K562 (cell line): ENCODE measurements at regions not wholly inside any gene's neighbourhood (a gene's known extent, or its start where the extent isn't known, plus 50 kb on each side); places are given as distances from the start of the nearest gene placed in this dataset.

Source experiments
- CREBBP ChIP-seq: IDR thresholded peaks from one replicate; pipeline ENCODE4 v1.6.1; 2012; ENCODE audit warnings: low read depth, mild to moderate bottlenecking, control low read depth, inconsistent platforms, low read length
- ELK1 ChIP-seq: sonication (generic); formaldehyde crosslinking; IDR thresholded peaks from 2 replicates; pipeline ENCODE4 v1.8.1; 2022; ENCODE audit warnings: missing genetic modification reagents
- MED1 ChIP-seq: sonication (generic); formaldehyde crosslinking; IDR thresholded peaks from 2 replicates; pipeline ENCODE4 v1.8.1; 2023; ENCODE audit warnings: missing genetic modification reagents, borderline replicate concordance
- POLR2A ChIP-seq: fragments of 450-650 bp; conservative IDR thresholded peaks from 2 replicates; pipeline ENCODE4 v1.6.1; 2016
- RFX5 ChIP-seq: IDR thresholded peaks from 2 replicates; pipeline ENCODE4 v1.6.1; 2011; ENCODE audit warnings: low read depth, mild to moderate bottlenecking, improper control_type of control experiment, low read length
- SNRNP70 ChIP-seq: fragments of 200-400 bp; formaldehyde crosslinking; optimal IDR thresholded peaks from 2 replicates; pipeline ENCODE3; 2017; ENCODE audit warnings: low read depth, low read length
- STAT5B ChIP-seq: fragments of 250-450 bp; sonication (Bioruptor Pico); IDR thresholded peaks from 2 replicates; pipeline ENCODE4 v1.8.0; 2021; ENCODE audit warnings: mild to moderate bottlenecking, inconsistent platforms
- TARDBP ChIP-seq: fragments of 450-650 bp; IDR thresholded peaks from 2 replicates; pipeline ENCODE4 v1.6.1; 2016
- TSHZ1 ChIP-seq: fragments of 250-450 bp; sonication (Bioruptor Pico); IDR thresholded peaks from 2 replicates; pipeline ENCODE4 v1.4.0; 2020; ENCODE audit warnings: mild to moderate bottlenecking, moderate library complexity
- UBTF ChIP-seq, 2 experiments: IDR thresholded peaks; 2 replicates each; pipeline ENCODE4 v1.6.1; 2012; ENCODE audit warnings: improper control_type of control experiment in 2 of 2, low read depth in 2 of 2, low read length in 2 of 2, borderline replicate concordance in 1 of 2
- TF ChIP-seq, protein P1 (sequence below): sonication (generic); formaldehyde crosslinking; IDR thresholded peaks from 2 replicates; pipeline ENCODE4 v1.4.0; 2020; ENCODE audit warnings: mild to moderate bottlenecking, missing genetic modification reagents
- TF ChIP-seq, protein P2 (sequence below): fragments of 450-650 bp; formaldehyde crosslinking; IDR thresholded peaks from 2 replicates; pipeline ENCODE4 v1.4.0; 2020; ENCODE audit warnings: mild to moderate bottlenecking, moderate library complexity

GRCh38 chr4:117784266-117784665 lies 250.0 kb upstream of the NDST3 start:
- no peak for TF ChIP-seq POLR2A
- TF ChIP-seq CREBBP = no peak
- TF ChIP-seq SNRNP70 = no peak
- TF ChIP-seq UBTF (IDR thresholded peaks at IDR 0.05; ENCODE audit: borderline replicate concordance in 1 of 2, low read depth in 2 of 2, low read length in 2 of 2) = no peak
- no peak for TF ChIP-seq TSHZ1 (CRISPR knock-in tag)
- TF ChIP-seq, protein P1, sequence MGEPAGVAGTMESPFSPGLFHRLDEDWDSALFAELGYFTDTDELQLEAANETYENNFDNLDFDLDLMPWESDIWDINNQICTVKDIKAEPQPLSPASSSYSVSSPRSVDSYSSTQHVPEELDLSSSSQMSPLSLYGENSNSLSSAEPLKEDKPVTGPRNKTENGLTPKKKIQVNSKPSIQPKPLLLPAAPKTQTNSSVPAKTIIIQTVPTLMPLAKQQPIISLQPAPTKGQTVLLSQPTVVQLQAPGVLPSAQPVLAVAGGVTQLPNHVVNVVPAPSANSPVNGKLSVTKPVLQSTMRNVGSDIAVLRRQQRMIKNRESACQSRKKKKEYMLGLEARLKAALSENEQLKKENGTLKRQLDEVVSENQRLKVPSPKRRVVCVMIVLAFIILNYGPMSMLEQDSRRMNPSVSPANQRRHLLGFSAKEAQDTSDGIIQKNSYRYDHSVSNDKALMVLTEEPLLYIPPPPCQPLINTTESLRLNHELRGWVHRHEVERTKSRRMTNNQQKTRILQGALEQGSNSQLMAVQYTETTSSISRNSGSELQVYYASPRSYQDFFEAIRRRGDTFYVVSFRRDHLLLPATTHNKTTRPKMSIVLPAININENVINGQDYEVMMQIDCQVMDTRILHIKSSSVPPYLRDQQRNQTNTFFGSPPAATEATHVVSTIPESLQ (CRISPR knock-in tag) = no peak
- TF ChIP-seq ELK1 (CRISPR knock-in tag) = no peak
- no peak for TF ChIP-seq MED1 (CRISPR knock-in tag)
- TF ChIP-seq TARDBP = no peak
- TF ChIP-seq, protein P2, sequence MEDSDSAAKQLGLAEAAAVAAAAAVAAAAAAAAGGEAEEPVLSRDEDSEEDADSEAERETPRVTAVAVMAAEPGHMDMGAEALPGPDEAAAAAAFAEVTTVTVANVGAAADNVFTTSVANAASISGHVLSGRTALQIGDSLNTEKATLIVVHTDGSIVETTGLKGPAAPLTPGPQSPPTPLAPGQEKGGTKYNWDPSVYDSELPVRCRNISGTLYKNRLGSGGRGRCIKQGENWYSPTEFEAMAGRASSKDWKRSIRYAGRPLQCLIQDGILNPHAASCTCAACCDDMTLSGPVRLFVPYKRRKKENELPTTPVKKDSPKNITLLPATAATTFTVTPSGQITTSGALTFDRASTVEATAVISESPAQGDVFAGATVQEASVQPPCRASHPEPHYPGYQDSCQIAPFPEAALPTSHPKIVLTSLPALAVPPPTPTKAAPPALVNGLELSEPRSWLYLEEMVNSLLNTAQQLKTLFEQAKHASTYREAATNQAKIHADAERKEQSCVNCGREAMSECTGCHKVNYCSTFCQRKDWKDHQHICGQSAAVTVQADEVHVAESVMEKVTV (CRISPR knock-in tag) = no peak
- TF ChIP-seq RFX5 = no peak
- no peak for TF ChIP-seq STAT5B (CRISPR knock-in tag)
